PC-9 (cell line): ENCODE measurements at regions not wholly inside any gene's neighbourhood (a gene's known extent, or its start where the extent isn't known, plus 50 kb on each side); places are given as distances from the start of the nearest gene placed in this dataset.

Experiments used
- EZH2 ChIP-seq: fragments of 200-600 bp; sonication (generic); IDR thresholded peaks from 2 replicates; pipeline ENCODE4 v1.8.0; 2017; ENCODE audit warnings: antibody characterized with exemption, low read depth
- TF ChIP-seq, protein P1 (sequence below): fragments of 200-600 bp; sonication (generic); conservative IDR thresholded peaks from 2 replicates; pipeline ENCODE4 v1.6.1; 2017; ENCODE audit warnings: mixed run types, antibody characterized with exemption, mild to moderate bottlenecking, moderate library complexity

DNA sequence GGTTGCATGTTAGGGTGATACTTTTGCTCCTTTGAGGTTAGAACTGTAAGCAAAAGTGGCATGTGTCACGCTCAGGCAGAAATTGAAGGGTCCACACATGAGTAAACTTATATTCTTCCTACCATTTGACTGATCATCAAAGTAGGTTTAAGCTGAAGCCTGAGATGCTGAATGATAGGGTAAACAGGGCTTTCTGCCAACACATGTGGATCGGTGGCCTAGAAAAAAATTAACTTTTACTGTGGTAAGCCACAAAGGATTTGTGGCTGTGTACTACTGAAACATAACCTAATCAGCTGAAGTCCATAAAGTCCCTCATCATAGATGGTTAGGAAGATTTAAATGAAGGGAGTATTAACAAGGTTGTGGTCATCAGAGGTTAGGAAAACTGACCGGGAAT lies 1070.1 kb downstream of the STPG2 start:
- TF ChIP-seq, protein P1, sequence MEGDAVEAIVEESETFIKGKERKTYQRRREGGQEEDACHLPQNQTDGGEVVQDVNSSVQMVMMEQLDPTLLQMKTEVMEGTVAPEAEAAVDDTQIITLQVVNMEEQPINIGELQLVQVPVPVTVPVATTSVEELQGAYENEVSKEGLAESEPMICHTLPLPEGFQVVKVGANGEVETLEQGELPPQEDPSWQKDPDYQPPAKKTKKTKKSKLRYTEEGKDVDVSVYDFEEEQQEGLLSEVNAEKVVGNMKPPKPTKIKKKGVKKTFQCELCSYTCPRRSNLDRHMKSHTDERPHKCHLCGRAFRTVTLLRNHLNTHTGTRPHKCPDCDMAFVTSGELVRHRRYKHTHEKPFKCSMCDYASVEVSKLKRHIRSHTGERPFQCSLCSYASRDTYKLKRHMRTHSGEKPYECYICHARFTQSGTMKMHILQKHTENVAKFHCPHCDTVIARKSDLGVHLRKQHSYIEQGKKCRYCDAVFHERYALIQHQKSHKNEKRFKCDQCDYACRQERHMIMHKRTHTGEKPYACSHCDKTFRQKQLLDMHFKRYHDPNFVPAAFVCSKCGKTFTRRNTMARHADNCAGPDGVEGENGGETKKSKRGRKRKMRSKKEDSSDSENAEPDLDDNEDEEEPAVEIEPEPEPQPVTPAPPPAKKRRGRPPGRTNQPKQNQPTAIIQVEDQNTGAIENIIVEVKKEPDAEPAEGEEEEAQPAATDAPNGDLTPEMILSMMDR: no peak
- TF ChIP-seq EZH2: no peak
